KOPT-K1 (cell line): ENCODE measurements at regions not wholly inside any gene's neighbourhood (a gene's known extent, or its start where the extent isn't known, plus 50 kb on each side); places are given as distances from the start of the nearest gene placed in this dataset.

Source experiments
- H3K27ac ChIP-seq: fragments of 200-600 bp; sonication (generic); 2 replicates; pipeline ENCODE4 v1.5.1; 2016; ENCODE audit warnings: antibody characterized with exemption, mild to moderate bottlenecking, low read depth, low read length; ENCODE audit not compliant: poor library complexity, severe bottlenecking
- H3K36me3 ChIP-seq: fragments of 200-600 bp; sonication (generic); 2 replicates; pipeline ENCODE4 v1.5.1; 2017; ENCODE audit warnings: antibody characterized with exemption, mild to moderate bottlenecking, low read length, moderate library complexity; ENCODE audit not compliant: insufficient read depth
- H3K9me3 ChIP-seq: fragments of 200-600 bp; sonication (generic); 2 replicates; pipeline ENCODE4 v1.5.1; 2017; ENCODE audit warnings: antibody characterized with exemption, low read length, mild to moderate bottlenecking; ENCODE audit not compliant: insufficient read depth, poor library complexity, severe bottlenecking

DNA sequence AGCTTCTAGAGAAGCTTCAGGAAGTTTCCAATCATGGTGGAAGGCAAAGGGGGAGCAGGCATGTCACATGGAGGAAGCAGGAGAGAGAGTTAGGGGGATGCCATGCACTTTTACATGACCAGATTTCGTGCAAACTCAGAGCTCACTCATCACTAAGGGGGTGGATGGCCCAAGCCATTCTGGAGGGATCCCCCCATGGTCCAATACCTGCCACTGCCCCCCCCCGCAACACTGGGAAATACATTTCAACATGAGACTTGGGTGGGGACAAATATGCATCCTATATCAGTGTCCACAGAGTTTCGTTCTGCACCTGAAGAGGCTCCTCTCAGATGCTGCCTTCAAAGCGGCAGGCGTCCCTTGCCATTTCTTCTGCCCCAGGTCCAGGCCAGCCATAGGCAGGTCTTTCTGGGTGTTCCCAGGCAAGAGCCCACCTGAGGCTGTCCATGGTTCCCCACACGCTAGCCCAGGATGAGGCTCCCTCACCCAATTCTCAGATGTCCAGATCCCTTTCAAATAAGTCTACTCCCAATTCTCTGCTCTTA lies 1344.3 kb downstream of the TBC1D22A start:
- H3K9me3 ChIP-seq, result peaks cover 18% of the 10 kb centered on the region
- H3K27ac ChIP-seq, result no peak overlapping the region
- no peaks in the 10 kb centered on the region for H3K36me3 ChIP-seq

DNA sequence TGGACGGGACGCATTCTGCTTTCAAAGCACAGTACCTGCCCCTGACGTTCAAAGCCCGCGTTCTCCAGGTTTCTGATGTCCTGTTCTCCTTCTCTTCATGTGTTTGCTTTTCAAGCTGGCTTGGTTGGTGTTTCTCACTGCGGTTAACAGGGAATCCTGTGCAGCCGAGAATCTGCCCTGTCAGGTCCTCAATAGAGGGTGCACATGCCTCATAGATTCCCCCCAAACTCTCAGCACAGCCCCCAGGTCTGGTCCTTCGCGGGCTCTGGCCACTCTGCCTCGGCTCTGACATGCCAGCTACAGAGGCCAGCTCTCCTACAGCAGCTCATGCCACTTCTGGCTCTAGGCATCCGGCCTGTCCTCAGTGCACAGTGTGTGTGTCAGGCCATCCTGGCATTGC lies 1343.8 kb downstream of the TBC1D22A start:
- no peaks in the 10 kb centered on the region for H3K36me3 ChIP-seq
- peaks cover 18% of the 10 kb centered on the region for H3K9me3 ChIP-seq
- no peak overlapping the region for H3K27ac ChIP-seq

DNA sequence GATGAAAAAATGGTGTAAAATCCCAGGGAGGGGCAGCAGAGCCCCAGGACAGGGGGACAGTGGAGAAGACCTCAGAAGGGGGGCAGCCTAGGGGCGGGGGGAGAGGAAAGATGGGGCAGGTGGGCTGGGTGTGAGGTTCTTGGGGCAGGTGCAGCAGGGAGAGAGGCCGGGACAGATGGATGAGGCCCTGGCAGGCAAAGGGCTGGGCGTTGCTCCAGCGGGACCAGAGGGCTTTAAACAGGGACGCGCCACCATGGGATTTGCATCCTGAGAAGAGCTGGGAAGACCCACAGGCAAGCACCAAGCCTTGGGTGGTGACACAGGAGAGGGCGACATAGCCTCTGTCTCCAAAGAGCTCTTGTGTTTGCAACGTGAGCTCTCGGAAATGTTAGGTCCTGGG lies 1342.8 kb downstream of the TBC1D22A start:
- H3K27ac ChIP-seq, result no peak overlapping the region
- H3K9me3 ChIP-seq, result peaks cover 18% of the 10 kb centered on the region
- no peaks in the 10 kb centered on the region for H3K36me3 ChIP-seq

DNA sequence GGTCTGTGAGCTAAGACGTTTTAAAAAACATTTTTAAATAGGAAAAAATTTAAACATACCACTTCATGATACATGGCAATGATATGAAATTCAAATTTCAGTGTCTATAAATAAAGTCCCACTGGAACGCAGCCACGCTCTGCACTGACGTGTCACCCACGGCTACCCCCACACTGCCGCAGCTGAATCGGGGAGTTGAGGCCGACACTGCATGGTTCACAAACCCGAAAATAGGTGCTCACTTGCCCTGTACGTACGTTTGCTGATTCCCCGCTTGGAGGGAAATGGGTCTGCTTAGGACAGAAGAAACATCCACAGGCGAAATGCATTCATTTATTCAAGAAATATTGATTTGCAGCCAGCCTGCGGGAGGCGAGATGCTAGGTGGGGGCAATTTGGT lies 1342.3 kb downstream of the TBC1D22A start:
- Histone ChIP-seq H3K36me3 (no peaks in the 10 kb centered on the region), H3K9me3 (peaks cover 17% of the 10 kb centered on the region), H3K27ac (no peak overlapping the region)

DNA sequence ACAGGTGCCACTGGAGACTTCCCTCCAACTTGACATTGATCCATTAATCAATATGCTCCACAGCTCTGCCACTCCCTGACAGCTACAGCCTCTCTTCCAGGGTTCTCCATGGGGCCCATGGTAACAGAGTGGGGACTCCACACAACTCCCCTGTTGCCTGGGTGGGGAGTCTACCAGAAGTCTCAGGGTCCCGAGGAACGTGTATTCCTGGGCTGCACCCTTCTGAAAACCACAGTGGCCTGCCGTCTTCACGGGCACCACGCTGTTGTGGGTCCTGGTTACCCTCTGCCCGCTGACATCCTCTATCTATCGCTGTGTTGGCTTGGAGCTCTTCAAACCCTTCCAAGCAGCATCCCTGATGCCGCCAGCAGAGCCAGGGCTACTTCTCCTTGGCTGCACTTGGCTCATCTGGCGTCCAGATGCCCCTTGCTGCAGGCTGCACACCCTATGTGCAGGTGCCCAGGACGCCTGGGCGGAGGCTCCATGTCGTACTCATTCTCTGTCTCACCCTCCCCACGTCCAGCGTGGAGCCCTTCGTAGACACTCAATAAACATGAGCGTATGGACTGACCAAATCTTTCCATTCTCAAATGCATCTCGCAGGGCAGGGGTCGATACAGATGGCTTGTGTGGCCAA lies 1341.8 kb downstream of the TBC1D22A start:
- Histone ChIP-seq H3K9me3 (peaks cover 11% of the 10 kb centered on the region), H3K27ac (no peak overlapping the region)

DNA sequence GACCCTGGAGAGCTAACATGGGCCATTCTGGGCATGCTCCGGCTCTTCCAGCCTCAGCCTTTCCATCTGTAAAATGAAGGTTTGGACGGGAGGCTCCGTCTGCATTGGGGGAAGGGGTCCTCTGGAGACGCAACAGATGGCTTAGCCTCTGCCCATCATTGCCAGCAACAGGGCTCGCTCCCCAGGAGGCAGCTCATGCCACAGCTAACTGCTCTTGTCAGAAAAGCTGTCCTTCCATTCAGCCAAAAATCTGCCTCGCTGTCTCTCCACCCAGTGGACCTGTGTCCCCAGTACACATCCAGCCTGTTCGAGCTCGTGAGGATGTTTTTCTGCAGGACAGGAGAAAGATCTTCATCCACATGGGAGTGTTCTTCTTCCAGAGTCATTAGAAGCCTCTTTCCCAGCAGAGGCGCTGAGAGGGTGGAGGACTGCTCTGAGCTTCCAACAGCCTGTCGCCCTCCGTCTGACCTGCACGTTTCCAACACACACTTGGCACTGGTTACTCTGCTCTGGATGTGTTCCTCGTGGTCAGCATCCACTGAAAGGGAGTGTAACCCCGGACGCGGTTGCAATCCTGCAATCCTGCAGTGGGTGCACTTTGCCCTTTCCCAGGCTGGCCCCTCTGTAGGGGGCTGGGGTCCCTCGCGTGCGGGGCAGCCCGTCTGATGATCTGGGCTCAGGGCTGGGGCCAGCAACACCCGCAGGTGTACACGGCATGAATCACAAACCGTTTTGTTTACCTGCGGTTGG lies 1340.9 kb downstream of the TBC1D22A start:
- no peak overlapping the region for H3K27ac ChIP-seq
- H3K9me3 ChIP-seq, result peaks cover 2% of the 10 kb centered on the region
- no peaks in the 10 kb centered on the region for H3K36me3 ChIP-seq

More for the DNA sequence above, 1341.8 kb downstream of the TBC1D22A start:
- no peaks in the 10 kb centered on the region for H3K36me3 ChIP-seq

DNA sequence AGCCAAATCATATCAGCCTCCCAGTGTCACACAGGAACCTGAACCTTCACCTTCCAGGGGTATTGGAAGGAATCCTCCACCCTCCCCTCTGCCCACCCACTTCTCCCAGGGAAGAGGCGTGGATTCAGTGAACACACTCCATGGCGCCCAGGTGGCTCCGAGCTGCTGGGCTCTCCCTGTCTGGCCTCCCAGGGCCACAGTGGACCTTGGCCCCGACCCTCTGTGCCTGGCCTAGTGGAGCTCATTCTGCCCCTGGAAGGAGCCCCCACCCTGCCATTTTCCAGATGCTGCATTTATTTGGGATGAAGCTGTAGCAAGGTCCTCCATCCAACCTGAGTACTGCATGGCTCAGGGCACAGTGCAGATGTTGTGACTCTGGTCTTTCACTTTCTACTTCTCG lies 1340.1 kb downstream of the TBC1D22A start:
- no peaks in the 10 kb centered on the region for H3K36me3 ChIP-seq
- no peak overlapping the region for H3K27ac ChIP-seq
- no peaks in the 10 kb centered on the region for H3K9me3 ChIP-seq

DNA sequence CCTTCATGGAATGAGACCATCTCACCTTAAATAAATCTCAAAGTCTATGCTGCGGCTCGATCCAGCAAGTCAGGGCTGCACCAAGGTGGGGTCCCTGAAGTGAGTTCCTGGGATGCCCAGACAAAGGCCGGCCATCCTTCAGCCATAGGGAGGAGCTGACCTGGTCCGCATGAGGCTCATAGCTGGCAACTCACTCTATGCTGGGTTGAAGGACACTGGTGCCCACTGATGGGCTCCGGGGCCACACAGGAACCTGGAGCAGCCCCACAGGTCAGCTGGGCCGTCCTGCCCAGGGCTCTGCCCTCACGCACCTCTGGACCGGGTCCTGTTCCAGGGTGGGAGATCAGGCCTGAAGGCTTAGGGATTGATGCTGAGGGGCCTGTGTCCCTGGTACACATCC lies 1339.3 kb downstream of the TBC1D22A start:
- no peaks in the 10 kb centered on the region for H3K36me3 ChIP-seq
- peak overlapping the region; percentile 92 for H3K27ac ChIP-seq
- H3K9me3 ChIP-seq, result no peaks in the 10 kb centered on the region

DNA sequence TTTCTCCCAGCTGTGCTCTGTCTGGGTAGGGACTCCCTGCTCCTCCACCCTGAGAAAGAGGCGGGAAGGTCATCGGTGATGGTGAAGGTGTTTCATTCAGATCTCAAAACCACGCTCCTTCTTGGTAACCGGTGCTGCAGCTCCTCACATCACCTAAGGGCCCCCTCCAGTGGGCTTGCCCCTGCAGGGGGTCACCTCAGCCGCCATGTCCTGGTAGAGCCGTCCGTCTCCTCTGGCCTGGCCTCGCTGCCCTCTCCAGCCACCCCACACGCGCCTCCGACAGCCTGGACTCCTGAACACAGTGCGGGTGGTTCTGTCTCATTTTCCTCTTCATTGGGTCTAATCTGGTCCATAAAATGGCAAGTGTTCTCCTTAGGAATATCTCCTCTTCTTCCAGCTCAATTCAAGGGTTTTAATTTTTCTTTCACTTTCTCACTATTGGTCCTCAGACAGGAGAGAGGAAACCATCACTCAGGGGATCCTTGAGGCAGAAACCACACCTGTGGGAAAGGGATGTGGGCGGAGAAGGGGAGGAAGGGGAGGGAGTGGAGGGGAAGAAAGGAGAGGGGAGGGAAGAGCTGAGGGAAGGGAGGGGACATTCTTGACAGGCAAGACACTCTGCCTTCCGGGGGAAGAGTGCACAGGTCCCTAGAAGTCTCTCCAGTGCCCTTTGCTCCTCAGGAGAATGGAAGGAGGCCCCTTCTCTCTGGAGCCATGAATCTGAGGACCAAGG lies 1338.4 kb downstream of the TBC1D22A start:
- peak overlapping the region; percentile 92 for H3K27ac ChIP-seq
- no peaks in the 10 kb centered on the region for H3K9me3 ChIP-seq
- H3K36me3 ChIP-seq, result no peaks in the 10 kb centered on the region

DNA sequence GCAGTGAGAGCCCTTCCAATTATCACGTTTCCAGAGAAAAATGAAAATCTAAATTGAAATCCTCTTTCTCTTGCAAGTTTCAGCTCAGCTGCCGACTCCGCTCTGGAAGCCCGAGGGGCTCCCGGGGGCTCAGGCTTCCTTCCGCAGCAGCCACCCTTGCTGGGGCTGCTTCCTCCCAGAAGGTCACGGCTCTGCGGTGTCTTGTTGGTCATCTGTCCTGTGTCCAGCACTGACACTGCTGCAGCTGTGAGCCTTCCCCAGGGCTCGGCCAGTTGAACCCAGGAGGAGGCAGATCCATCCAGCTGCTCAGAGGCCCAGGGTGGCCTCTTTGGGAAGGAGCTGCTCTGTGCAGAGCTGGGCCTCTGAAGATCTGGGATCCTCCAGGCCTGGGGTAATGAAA lies 1337.2 kb downstream of the TBC1D22A start:
- Histone ChIP-seq H3K9me3 (no peaks in the 10 kb centered on the region), H3K27ac (peak overlapping the region; percentile 92), H3K36me3 (no peaks in the 10 kb centered on the region)

DNA sequence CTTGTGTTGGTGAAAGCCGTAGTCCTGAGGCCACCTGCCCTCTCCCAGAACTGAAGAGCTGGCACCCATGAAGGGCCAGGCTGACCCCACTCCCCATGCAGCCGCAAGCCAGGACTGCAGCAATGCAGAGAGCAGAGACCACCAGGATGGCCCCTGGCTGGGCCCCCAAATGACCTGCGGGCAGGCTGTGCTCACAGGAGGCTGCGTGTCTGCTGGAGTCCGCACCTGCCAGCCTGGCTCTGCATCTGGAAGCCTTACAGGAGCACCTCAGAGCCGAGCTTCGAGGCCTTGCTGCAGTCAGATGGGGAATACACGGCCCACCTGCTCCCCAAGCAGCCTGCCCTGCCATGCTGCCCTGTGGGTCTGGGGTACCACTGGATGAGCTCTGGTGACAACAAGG lies 1336.8 kb downstream of the TBC1D22A start:
- Histone ChIP-seq H3K9me3 (no peaks in the 10 kb centered on the region), H3K27ac (peak overlapping the region; percentile 92)

DNA sequence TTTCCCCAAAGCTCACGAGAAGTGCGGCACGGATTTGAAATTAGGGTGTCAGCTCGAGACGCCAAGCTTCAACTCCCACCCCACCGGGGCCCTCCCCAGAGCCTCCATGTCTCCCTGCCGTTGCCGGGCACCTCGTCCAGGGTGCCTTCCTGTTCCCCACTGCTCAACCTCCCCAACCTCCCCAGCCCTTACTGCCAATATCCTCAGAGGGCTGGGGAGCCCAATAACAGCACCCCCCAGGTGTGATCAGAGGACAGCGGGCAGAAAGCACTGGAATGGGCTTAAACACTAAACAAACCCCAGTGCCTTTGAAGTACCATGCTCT lies 1336.4 kb downstream of the TBC1D22A start:
- Histone ChIP-seq H3K9me3 (no peaks in the 10 kb centered on the region), H3K36me3 (no peaks in the 10 kb centered on the region), H3K27ac (peak overlapping the region; percentile 92)

More for the DNA sequence above, 1336.8 kb downstream of the TBC1D22A start:
- H3K36me3 ChIP-seq, result no peaks in the 10 kb centered on the region

DNA sequence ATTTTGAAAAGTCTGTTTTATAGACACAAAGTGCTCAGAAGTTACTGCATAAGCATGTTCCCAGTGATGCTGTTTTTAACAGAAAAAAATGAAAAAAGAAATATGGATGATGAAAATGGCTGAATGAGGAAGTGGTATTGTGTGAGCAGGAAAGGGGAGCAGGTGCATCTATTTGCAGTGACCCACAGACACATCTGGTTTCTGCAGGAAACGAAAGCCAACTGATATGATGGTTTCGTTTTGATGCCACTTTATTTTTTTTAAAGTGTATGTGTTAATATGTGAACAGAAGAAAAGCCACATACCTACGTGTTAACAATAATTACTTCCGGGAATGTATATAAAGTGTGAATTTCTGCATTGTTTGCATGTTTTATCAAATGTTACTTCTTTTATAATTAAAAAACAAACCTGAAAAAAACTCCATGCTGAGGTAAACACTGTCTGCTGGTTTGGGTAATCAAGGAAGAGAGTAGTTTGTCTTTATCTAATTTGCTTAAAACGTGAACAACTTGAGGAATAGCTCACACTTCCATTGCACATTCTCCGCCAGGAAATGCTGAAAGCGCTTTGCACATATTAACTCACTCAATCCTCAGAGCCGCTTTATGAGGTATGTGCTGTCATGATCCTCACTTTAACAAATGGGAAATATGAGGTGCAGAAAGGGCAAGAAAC lies 1335.9 kb downstream of the TBC1D22A start:
- peak overlapping the region; percentile 92 for H3K27ac ChIP-seq
- H3K36me3 ChIP-seq, result no peaks in the 10 kb centered on the region
- no peaks in the 10 kb centered on the region for H3K9me3 ChIP-seq

DNA sequence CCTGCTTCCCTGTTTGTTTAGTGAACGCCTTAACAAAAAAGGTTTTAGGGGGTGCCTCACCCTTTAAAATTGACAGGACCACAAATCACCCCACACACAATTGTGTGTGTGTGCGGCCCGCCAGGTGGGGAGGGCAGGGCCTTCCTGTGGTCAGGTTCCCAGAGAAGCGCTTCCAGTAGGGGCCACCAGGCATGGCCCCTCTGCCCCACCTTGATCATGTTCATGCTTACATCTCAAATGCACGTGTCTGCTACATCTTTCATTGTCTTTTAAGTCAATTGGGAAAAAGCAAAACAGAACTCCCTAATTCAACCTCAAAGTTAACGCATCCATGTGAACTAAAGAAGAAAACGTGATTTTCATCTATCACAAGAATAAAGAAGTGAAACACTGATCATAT lies 1335.3 kb downstream of the TBC1D22A start:
- Histone ChIP-seq H3K9me3 (no peaks in the 10 kb centered on the region), H3K36me3 (no peaks in the 10 kb centered on the region), H3K27ac (peak overlapping the region; percentile 92)
